G401.6 (cell line): ENCODE measurements at regions not wholly inside any gene's neighbourhood (a gene's known extent, or its start where the extent isn't known, plus 50 kb on each side); places are given as distances from the start of the nearest gene placed in this dataset.

Experiments
- FAIRE-seq: peaks from 2 replicates; lab custom pipeline; 2012; peaks lifted over from hg19 to GRCh38; lab: Jason Lieb, UNC

GRCh38 chr6:102387326-102388033 is 994.0 kb downstream of the GRIK2 start:
- FAIRE-seq = no peak

GRCh38 chr6:102381203-102381602 is 987.7 kb downstream of the GRIK2 start:
- FAIRE-seq = no peak

GRCh38 chr6:102356170-102356569 is 962.7 kb downstream of the GRIK2 start:
- no peak for FAIRE-seq

GRCh38 chr6:102355578-102355977 is 962.1 kb downstream of the GRIK2 start:
- no peak for FAIRE-seq

GRCh38 chr6:102352552-102352951 is 959.0 kb downstream of the GRIK2 start:
- FAIRE-seq = no peak

GRCh38 chr6:102344769-102345168 is 951.3 kb downstream of the GRIK2 start:
- no peak for FAIRE-seq

- no peak for FAIRE-seq
Measured at GRCh38 chr6:102340311-102340710, 946.8 kb downstream of the GRIK2 start.

- no peak for FAIRE-seq
Measured at GRCh38 chr6:102333736-102334135, 940.2 kb downstream of the GRIK2 start.

- no peak for FAIRE-seq
Measured at GRCh38 chr6:102327697-102328225, 934.3 kb downstream of the GRIK2 start.

- FAIRE-seq = no peak
Measured at GRCh38 chr6:102313699-102314098, 920.2 kb downstream of the GRIK2 start.

GRCh38 chr6:102309700-102310099 is 916.2 kb downstream of the GRIK2 start:
- no peak for FAIRE-seq

- FAIRE-seq = no peak
Measured at GRCh38 chr6:102300350-102300749, 906.8 kb downstream of the GRIK2 start.

- FAIRE-seq = no peak
Measured at GRCh38 chr6:102298051-102298450, 904.5 kb downstream of the GRIK2 start.
